GM18520 (cell line): ENCODE measurements at regions not wholly inside any gene's neighbourhood (a gene's known extent, or its start where the extent isn't known, plus 50 kb on each side); places are given as distances from the start of the nearest gene placed in this dataset.
"Not testable (repeated sequence)": the region's sequence is repeated elsewhere in the genome, so short reads cannot be mapped to it uniquely, and the experiment has no call there.

ENCODE experiments used
- ATAC-seq: cut with Tn5 transposase; IDR thresholded peaks from one replicate; pipeline ENCODE4 v1.9.1; 2021; ENCODE audit not compliant: unreplicated experiment

- no peak for ATAC-seq
These were observed 144.7 kb upstream of the UST start for GRCh38 chr6:148602136-148602535.

GRCh38 chr6:148608199-148608951 is 138.5 kb upstream of the UST start:
- no peak for ATAC-seq

GRCh38 chr6:148611213-148611612 is 135.6 kb upstream of the UST start:
- no peak for ATAC-seq

- ATAC-seq: no peak
These were observed 134.8 kb upstream of the UST start for GRCh38 chr6:148612043-148612442.

GRCh38 chr6:148614602-148615001 is 132.2 kb upstream of the UST start:
- no peak for ATAC-seq

- ATAC-seq: no peak
These were observed 130.0 kb upstream of the UST start for GRCh38 chr6:148616841-148617240.

GRCh38 chr6:148617530-148617929 is 129.3 kb upstream of the UST start:
- ATAC-seq: no peak

GRCh38 chr6:148619891-148620290 is 126.9 kb upstream of the UST start:
- no peak for ATAC-seq

GRCh38 chr6:148620579-148621298 is 126.1 kb upstream of the UST start:
- ATAC-seq: peak; percentile 89

GRCh38 chr6:148625609-148626008 is 121.2 kb upstream of the UST start:
- ATAC-seq: no peak

GRCh38 chr6:148628251-148628650 is 118.6 kb upstream of the UST start:
- ATAC-seq: no peak

GRCh38 chr6:148629181-148629580 is 117.6 kb upstream of the UST start:
- ATAC-seq: no peak

GRCh38 chr6:148629592-148630465 is 117.0 kb upstream of the UST start:
- no peak for ATAC-seq

- ATAC-seq: no peak
These were observed 111.6 kb upstream of the UST start for GRCh38 chr6:148635070-148635743.

- not testable (repeated sequence) for ATAC-seq
These were observed 105.0 kb upstream of the UST start for GRCh38 chr6:148641836-148642235.

GRCh38 chr6:148643208-148643607 is 103.6 kb upstream of the UST start:
- not testable (repeated sequence) for ATAC-seq

GRCh38 chr6:148645049-148645448 is 101.8 kb upstream of the UST start:
- not testable (repeated sequence) for ATAC-seq

- no peak for ATAC-seq
These were observed 97.9 kb upstream of the UST start for GRCh38 chr6:148648754-148649453.

- no peak for ATAC-seq
These were observed 97.3 kb upstream of the UST start for GRCh38 chr6:148649454-148649963.

GRCh38 chr6:148650941-148651505 is 95.8 kb upstream of the UST start:
- no peak for ATAC-seq
